ENCODE measurements at regions not wholly inside any gene's neighbourhood (a gene's known extent, or its start where the extent isn't known, plus 50 kb on each side); places are given as distances from the start of the nearest gene placed in this dataset.

DNA sequence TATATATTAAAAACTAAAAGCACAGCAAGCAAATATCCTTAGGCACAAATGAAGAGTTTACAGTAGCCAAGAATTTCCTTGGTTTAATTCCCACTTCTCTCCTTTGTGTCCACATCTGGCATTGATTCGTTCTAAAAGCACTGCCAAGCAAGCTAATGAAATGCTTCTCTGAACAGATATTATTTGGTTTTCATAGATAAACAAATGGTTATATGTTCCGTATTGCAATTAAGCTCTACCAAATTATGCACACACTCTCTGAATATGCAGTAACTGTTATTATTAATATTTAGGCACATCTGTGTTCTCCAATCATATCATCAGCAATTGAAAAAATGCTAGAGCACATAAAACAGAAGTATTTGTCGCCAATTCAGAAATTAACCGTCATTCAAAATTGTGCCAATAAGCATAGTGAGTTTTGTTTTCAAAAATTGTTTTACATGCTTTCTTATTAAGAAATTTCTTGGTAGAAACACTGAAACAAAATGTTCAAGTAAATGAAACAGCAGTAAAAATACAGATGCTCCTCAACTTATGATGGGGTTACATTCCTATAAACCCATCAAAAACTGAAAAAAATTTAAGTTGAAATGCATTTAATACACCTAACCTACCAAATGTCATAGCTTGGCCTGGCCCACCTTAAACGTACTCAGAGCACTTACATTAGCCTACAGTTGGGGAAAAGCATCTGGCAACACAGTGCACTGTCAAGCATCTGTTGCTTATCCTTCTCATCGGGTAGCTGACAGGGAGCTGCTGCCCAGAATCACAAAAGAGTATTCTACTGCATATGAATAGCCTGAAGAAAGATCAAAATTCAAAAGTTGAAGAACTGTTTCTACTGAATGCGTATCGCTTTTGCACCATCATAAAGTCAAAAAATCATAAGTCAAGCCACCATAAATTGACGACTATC is 2134.7 kb downstream of the PCDH9 start:
- ChIA-PET SMC1A (ENCODE audit: uncharacterized antibody, unreplicated experiment) (no interaction called here), CTCF (no interaction called here), RAD21 (ENCODE audit: unreplicated experiment) (no interaction called here), POLR2A (no interaction called here)
- intact Hi-C loops (cut with micrococcal nuclease; ENCODE audit: unreplicated experiment) (no loop called here), in situ Hi-C loops (cut with MboI) (no loop called here)
- FAIRE-seq (no peak), DNase-seq (ENCODE audit: low read depth, low spot score) (no peak), ATAC-seq (no peak)
- BruUV-seq (replicated peaks) = no TSS peak
- Histone ChIP-seq H3K9ac (ENCODE audit: control insufficient read depth, insufficient read depth, low read length) (no peak overlapping the region), H3K4me2 (ENCODE audit: control insufficient read depth, insufficient read depth) (no peak overlapping the region), H3K27ac (ENCODE audit: control insufficient read depth, insufficient read depth) (no peak overlapping the region), H3K4me1 (ENCODE audit: control insufficient read depth, insufficient read depth, low read length) (no peaks in the 10 kb centered on the region), H4K20me1 (ENCODE audit: control insufficient read depth, insufficient read depth) (no peaks in the 10 kb centered on the region), H2AFZ (ENCODE audit: control insufficient read depth, low read depth, low read length) (no peak overlapping the region), H3K9me3 (replicated peaks; ENCODE audit: control insufficient read depth, insufficient read depth, low read length) (no peaks in the 10 kb centered on the region), H3K36me3 (ENCODE audit: control insufficient read depth in 2 of 2, insufficient read depth in 2 of 2, low read length in 1 of 2) (no peaks in the 10 kb centered on the region), H3K27me3 (replicated peaks in 1 of 2; ENCODE audit: control insufficient read depth in 2 of 2, insufficient read depth in 2 of 2, low read length in 1 of 2) (no peaks in the 10 kb centered on the region), H3K79me2 (ENCODE audit: control insufficient read depth, insufficient read depth, low read length) (no peaks in the 10 kb centered on the region), H3K4me3 (no peak overlapping the region)
- TF ChIP-seq DPF2 (IDR thresholded peaks at IDR 0.05) = no peak
- TF ChIP-seq STAT3 (IDR thresholded peaks at IDR 0.05; ENCODE audit: low read depth, low read length) = no peak
- TF ChIP-seq, protein P1, sequence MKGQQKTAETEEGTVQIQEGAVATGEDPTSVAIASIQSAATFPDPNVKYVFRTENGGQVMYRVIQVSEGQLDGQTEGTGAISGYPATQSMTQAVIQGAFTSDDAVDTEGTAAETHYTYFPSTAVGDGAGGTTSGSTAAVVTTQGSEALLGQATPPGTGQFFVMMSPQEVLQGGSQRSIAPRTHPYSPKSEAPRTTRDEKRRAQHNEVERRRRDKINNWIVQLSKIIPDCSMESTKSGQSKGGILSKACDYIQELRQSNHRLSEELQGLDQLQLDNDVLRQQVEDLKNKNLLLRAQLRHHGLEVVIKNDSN (IDR thresholded peaks at IDR 0.05; ENCODE audit: borderline replicate concordance, extremely low read length, insufficient read depth, low read depth, low read length) = no peak
- no peak for TF ChIP-seq TARDBP (IDR thresholded peaks at IDR 0.05; ENCODE audit: borderline replicate concordance)
- TF ChIP-seq, protein P2, sequence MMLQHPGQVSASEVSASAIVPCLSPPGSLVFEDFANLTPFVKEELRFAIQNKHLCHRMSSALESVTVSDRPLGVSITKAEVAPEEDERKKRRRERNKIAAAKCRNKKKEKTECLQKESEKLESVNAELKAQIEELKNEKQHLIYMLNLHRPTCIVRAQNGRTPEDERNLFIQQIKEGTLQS (IDR thresholded peaks at IDR 0.05; ENCODE audit: borderline replicate concordance, extremely low read depth, low read depth, low read length) = no peak
- no peak for TF ChIP-seq CREM (IDR thresholded peaks at IDR 0.05; ENCODE audit: low read depth)
- TF ChIP-seq NRF1 (conservative IDR thresholded peaks at IDR 0.05; ENCODE audit: low read depth, low read length) = no peak
- TF ChIP-seq MYC (IDR thresholded peaks at IDR 0.05; ENCODE audit: insufficient read depth, insufficient read length, insufficient replicate concordance, low read length, severe bottlenecking) = no peak
- TF ChIP-seq HDAC6 (IDR thresholded peaks at IDR 0.05; ENCODE audit: unreplicated experiment) = no peak
- TF ChIP-seq PAX8 (IDR thresholded peaks at IDR 0.05) = no peak
- TF ChIP-seq SMAD5 (IDR thresholded peaks at IDR 0.05; ENCODE audit: low read depth) = no peak
- no peak for TF ChIP-seq EP300 (IDR thresholded peaks at IDR 0.05; ENCODE audit: borderline replicate concordance in 1 of 2, control insufficient read depth in 1 of 2, low read depth in 2 of 2, low read length in 2 of 2)
- TF ChIP-seq KDM1A (IDR thresholded peaks at IDR 0.05; ENCODE audit: borderline replicate concordance) = no peak
- no peak for TF ChIP-seq NFXL1 (IDR thresholded peaks at IDR 0.05; ENCODE audit: borderline replicate concordance)
- WGBS (ENCODE audit: insufficient coverage, insufficient replicate concordance, low lambda C conversion rate, missing lambda C conversion rate) = 34% methylated on average over 9 of the region's 9 CpGs
